Right lobe of liver (tissue), 4 donors: ENCODE measurements at regions not wholly inside any gene's neighbourhood (a gene's known extent, or its start where the extent isn't known, plus 50 kb on each side); places are given as distances from the start of the nearest gene placed in this dataset.

ENCODE experiments used
- POLR2A ChIP-seq: fragments of 450-650 bp; IDR thresholded peaks from one replicate; pipeline ENCODE4 v1.6.1; 2017; ENCODE audit warnings: antibody characterized with exemption, mild to moderate bottlenecking
- TF ChIP-seq, protein P1 (sequence below), 4 donors: fragments of 200-600 bp in 3 of 4; fragments of 450-650 bp in 1 of 4; IDR thresholded peaks; one replicate each; pipeline versions ENCODE4 v1.5.1 to v1.8.0; 2016 to 2022; ENCODE audit warnings: antibody characterized with exemption in 4 of 4, mild to moderate bottlenecking in 2 of 4
- donor health status: DM: no; HTN: no; CAD: no.
- donor health status: DM: no; HTN: no; CAD: no.
- donor health status: DM: no; HTN: yes; CAD: no.

DNA sequence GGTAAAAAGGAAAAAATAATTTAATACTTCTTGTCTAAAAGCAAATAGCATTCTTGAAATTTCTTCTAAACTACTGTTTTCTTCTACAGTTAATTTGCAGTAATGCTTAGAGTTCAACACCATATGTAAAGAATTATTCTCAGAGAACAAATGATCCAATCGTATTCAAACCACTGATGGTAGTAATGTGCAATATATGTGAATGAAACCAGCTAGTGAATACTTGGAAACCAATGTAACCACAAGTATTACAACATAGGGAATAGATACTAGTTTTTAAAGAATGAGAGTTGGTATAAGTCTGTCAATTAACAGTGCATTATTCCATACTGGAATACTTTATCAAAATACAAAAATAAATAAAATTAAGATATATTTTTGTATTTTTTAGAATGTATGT lies 850.0 kb downstream of the DIPK2A start:
- TF ChIP-seq, protein P1, sequence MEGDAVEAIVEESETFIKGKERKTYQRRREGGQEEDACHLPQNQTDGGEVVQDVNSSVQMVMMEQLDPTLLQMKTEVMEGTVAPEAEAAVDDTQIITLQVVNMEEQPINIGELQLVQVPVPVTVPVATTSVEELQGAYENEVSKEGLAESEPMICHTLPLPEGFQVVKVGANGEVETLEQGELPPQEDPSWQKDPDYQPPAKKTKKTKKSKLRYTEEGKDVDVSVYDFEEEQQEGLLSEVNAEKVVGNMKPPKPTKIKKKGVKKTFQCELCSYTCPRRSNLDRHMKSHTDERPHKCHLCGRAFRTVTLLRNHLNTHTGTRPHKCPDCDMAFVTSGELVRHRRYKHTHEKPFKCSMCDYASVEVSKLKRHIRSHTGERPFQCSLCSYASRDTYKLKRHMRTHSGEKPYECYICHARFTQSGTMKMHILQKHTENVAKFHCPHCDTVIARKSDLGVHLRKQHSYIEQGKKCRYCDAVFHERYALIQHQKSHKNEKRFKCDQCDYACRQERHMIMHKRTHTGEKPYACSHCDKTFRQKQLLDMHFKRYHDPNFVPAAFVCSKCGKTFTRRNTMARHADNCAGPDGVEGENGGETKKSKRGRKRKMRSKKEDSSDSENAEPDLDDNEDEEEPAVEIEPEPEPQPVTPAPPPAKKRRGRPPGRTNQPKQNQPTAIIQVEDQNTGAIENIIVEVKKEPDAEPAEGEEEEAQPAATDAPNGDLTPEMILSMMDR (IDR thresholded peaks at IDR 0.05) = no peak
- no peak for TF ChIP-seq POLR2A
